Neural cell (in vitro differentiated cells): ENCODE measurements at regions not wholly inside any gene's neighbourhood (a gene's known extent, or its start where the extent isn't known, plus 50 kb on each side); places are given as distances from the start of the nearest gene placed in this dataset.

Source experiments
- H2AFZ ChIP-seq: fragments of 200-600, 300-800 bp; sonication (generic), shearing (Covaris generic); 2 replicates; pipeline ENCODE4 v1.6.0; 2014; ENCODE audit warnings: low read depth, mild to moderate bottlenecking, antibody characterized with exemption, low read length, moderate library complexity
- H3F3A ChIP-seq: fragments of 200-600 bp; shearing (Covaris generic); 2 replicates; pipeline ENCODE4 v1.6.1; 2016; ENCODE audit warnings: mild to moderate bottlenecking, moderate library complexity, mixed read lengths, antibody characterized with exemption, low read length; ENCODE audit not compliant: insufficient read depth, poor library complexity, severe bottlenecking
- H3K27ac ChIP-seq: fragments of 200-600, 300-800 bp; sonication (generic), shearing (Covaris generic); 2 replicates; pipeline ENCODE4 v1.5.1; 2014; ENCODE audit warnings: mild to moderate bottlenecking, low read length, moderate library complexity
- H3K27me3 ChIP-seq: fragments of 300-800, 200-600 bp; sonication (generic), shearing (Covaris generic); 2 replicates; pipeline ENCODE4 v1.6.0; 2014; ENCODE audit warnings: mild to moderate bottlenecking, low read depth, low read length, moderate library complexity; ENCODE audit not compliant: insufficient read depth
- H3K36me3 ChIP-seq: fragments of 300-800, 200-600 bp; sonication (generic), shearing (Covaris generic); 2 replicates; pipeline ENCODE4 v1.5.1; 2014; ENCODE audit warnings: mild to moderate bottlenecking, antibody characterized with exemption, low read length, moderate library complexity; ENCODE audit not compliant: insufficient read depth
- H3K4me2 ChIP-seq: fragments of 300-800, 200-600 bp; sonication (generic), shearing (Covaris generic); 2 replicates; pipeline ENCODE4 v1.6.0; 2014; ENCODE audit warnings: mild to moderate bottlenecking, low read length
- H3K4me3 ChIP-seq: fragments of 300-800, 200-600 bp; sonication (generic), shearing (Covaris generic); 2 replicates; pipeline ENCODE4 v1.5.1; 2014; ENCODE audit warnings: mild to moderate bottlenecking, low read length, moderate library complexity
- H3K79me2 ChIP-seq: fragments of 200-600 bp; shearing (Covaris generic); replicated peaks from 2 replicates; pipeline ENCODE4 v1.6.0; 2014; ENCODE audit warnings: mild to moderate bottlenecking, low read length, moderate library complexity; ENCODE audit not compliant: insufficient read depth
- H3K9ac ChIP-seq: fragments of 300-800, 200-600 bp; sonication (generic), shearing (Covaris generic); 2 replicates; pipeline ENCODE4 v1.6.1; 2016; ENCODE audit warnings: mild to moderate bottlenecking, low read length, mixed read lengths
- H3K9me2 ChIP-seq: fragments of 200-600 bp; shearing (Covaris generic); 2 replicates; pipeline ENCODE4 v1.6.1; 2016; ENCODE audit warnings: mild to moderate bottlenecking, low read length, mixed read lengths; ENCODE audit not compliant: insufficient read depth
- H3K9me3 ChIP-seq: fragments of 200-600, 300-800 bp; sonication (generic), shearing (Covaris generic); 2 replicates; pipeline ENCODE4 v1.6.1; 2016; ENCODE audit warnings: mild to moderate bottlenecking, mixed run types, low read length, moderate library complexity, mixed read lengths
- H4K20me1 ChIP-seq: fragments of 200-600 bp; shearing (Covaris generic); 2 replicates; pipeline ENCODE4 v1.6.1; 2016; ENCODE audit warnings: mild to moderate bottlenecking, mixed run types; ENCODE audit not compliant: insufficient read depth
- CTCF ChIP-seq: fragments of 450-650 bp; IDR thresholded peaks from 2 replicates; pipeline ENCODE4 v1.5.1; 2014; ENCODE audit warnings: antibody characterized with exemption, mild to moderate bottlenecking, moderate library complexity; ENCODE audit not compliant: poor library complexity, severe bottlenecking
- EP300 ChIP-seq: fragments of 450-650 bp; conservative IDR thresholded peaks from 2 replicates; pipeline ENCODE4 v1.6.1; 2014; ENCODE audit warnings: antibody characterized with exemption, mild to moderate bottlenecking, moderate library complexity; ENCODE audit not compliant: poor library complexity, severe bottlenecking
- EZH2 ChIP-seq: fragments of 200-600, 300-800 bp; shearing (Covaris generic), sonication (generic); IDR thresholded peaks from 2 replicates; pipeline ENCODE4 v1.6.1; 2014; ENCODE audit warnings: antibody characterized with exemption, low read length, borderline replicate concordance, mild to moderate bottlenecking; ENCODE audit not compliant: insufficient read depth, poor library complexity, severe bottlenecking
- MXI1 ChIP-seq: fragments of 450-650 bp; conservative IDR thresholded peaks from 2 replicates; pipeline ENCODE4 v1.6.1; 2014; ENCODE audit warnings: antibody characterized with exemption, mild to moderate bottlenecking; ENCODE audit not compliant: poor library complexity, severe bottlenecking
- POLR2AphosphoS5 ChIP-seq: IDR thresholded peaks from 2 replicates; pipeline ENCODE4 v1.6.1; 2012
- RAD21 ChIP-seq: fragments of 450-650 bp; conservative IDR thresholded peaks from 2 replicates; pipeline ENCODE4 v1.6.1; 2014; ENCODE audit warnings: antibody characterized with exemption, mild to moderate bottlenecking, moderate library complexity
- REST ChIP-seq: IDR thresholded peaks from 2 replicates; pipeline ENCODE4 v1.6.1; 2012; ENCODE audit warnings: borderline replicate concordance
- SMC3 ChIP-seq: fragments of 450-650 bp; conservative IDR thresholded peaks from 2 replicates; pipeline ENCODE4 v1.6.1; 2014; ENCODE audit warnings: antibody characterized with exemption, mild to moderate bottlenecking, moderate library complexity; ENCODE audit not compliant: poor library complexity
- TAF1 ChIP-seq: IDR thresholded peaks from 2 replicates; pipeline ENCODE4 v1.6.1; 2012; ENCODE audit warnings: low read depth

GRCh38 chr6:84902354-84902928, 138.0 kb upstream of the TBX18 start:
- H3K9me2 ChIP-seq = no peaks in the 10 kb centered on the region
- no peak overlapping the region for H3K9ac ChIP-seq
- no peaks in the 10 kb centered on the region for H4K20me1 ChIP-seq
- no peak overlapping the region for H3K27ac ChIP-seq
- H3K36me3 ChIP-seq = no peaks in the 10 kb centered on the region
- TF ChIP-seq REST = no peak
- no peak for TF ChIP-seq CTCF
- TF ChIP-seq MXI1 = no peak
- TF ChIP-seq EP300 = no peak
- TF ChIP-seq POLR2AphosphoS5 = no peak
- no peak for TF ChIP-seq EZH2
- no peak for TF ChIP-seq SMC3
- TF ChIP-seq RAD21 = no peak
- no peak for TF ChIP-seq TAF1
- H3K4me3 ChIP-seq = no peak overlapping the region
- no peaks in the 10 kb centered on the region for H3K27me3 ChIP-seq
- H2AFZ ChIP-seq = no peak overlapping the region
- H3K4me2 ChIP-seq = no peak overlapping the region
- H3K9me3 ChIP-seq = no peaks in the 10 kb centered on the region
- H3F3A ChIP-seq = no peaks in the 10 kb centered on the region
- no peaks in the 10 kb centered on the region for H3K79me2 ChIP-seq

GRCh38 chr6:84897988-84898594, 133.7 kb upstream of the TBX18 start:
- H3K27ac ChIP-seq = no peak overlapping the region
- TF ChIP-seq SMC3 (no peak), CTCF (no peak), EZH2 (no peak), MXI1 (no peak), REST (no peak), TAF1 (no peak), RAD21 (no peak), EP300 (no peak)
- H3K79me2 ChIP-seq = no peaks in the 10 kb centered on the region
- H3F3A ChIP-seq = no peaks in the 10 kb centered on the region
- no peak overlapping the region for H3K4me2 ChIP-seq
- no peak overlapping the region for H3K4me3 ChIP-seq
- H2AFZ ChIP-seq = no peak overlapping the region
- no peaks in the 10 kb centered on the region for H3K9me2 ChIP-seq
- no peaks in the 10 kb centered on the region for H3K36me3 ChIP-seq
- H4K20me1 ChIP-seq = no peaks in the 10 kb centered on the region
- H3K9me3 ChIP-seq = no peaks in the 10 kb centered on the region
- no peak overlapping the region for H3K9ac ChIP-seq
- H3K27me3 ChIP-seq = no peaks in the 10 kb centered on the region
